ENCODE measurements at regions not wholly inside any gene's neighbourhood (a gene's known extent, or its start where the extent isn't known, plus 50 kb on each side); places are given as distances from the start of the nearest gene placed in this dataset.

- H3K27me3 ChIP-seq (ENCODE audit: control insufficient read depth, insufficient read depth, low read length): no peaks in the 10 kb centered on the region
- no peak overlapping the region for H3K27ac ChIP-seq (ENCODE audit: low read depth in 2 of 2, low read length in 2 of 2)
- no peak overlapping the region for H3K9ac ChIP-seq (ENCODE audit: low read length in 3 of 3)
- DNase-seq (no peak), FAIRE-seq (no peak)
- no peaks in the 10 kb centered on the region for H3K9me3 ChIP-seq (ENCODE audit: control insufficient read depth in 2 of 3, insufficient read depth in 1 of 3, low read length in 3 of 3)
- H3K4me1 ChIP-seq (ENCODE audit: control insufficient read depth in 2 of 3, insufficient read depth in 2 of 3, low read depth in 1 of 3, low read length in 3 of 3): no peaks in the 10 kb centered on the region
- intact Hi-C loops (cut with DNase I): no loop called here
- H3K36me3 ChIP-seq (ENCODE audit: control insufficient read depth in 2 of 3, insufficient read depth in 3 of 3, low read length in 3 of 3): no peaks in the 10 kb centered on the region
- TF ChIP-seq CTCF (IDR thresholded peaks at IDR 0.05; ENCODE audit: borderline replicate concordance, extremely low read depth, insufficient read depth): no peak
- H3K4me3 ChIP-seq (ENCODE audit: low read length in 3 of 3): no peak overlapping the region
These were observed 630.2 kb downstream of the ARAP2 start for GRCh38 chr4:35614120-35614519.

- DNase-seq (no peak), FAIRE-seq (no peak)
- no peaks in the 10 kb centered on the region for H3K27me3 ChIP-seq (ENCODE audit: control insufficient read depth, insufficient read depth, low read length)
- no peaks in the 10 kb centered on the region for H3K9me3 ChIP-seq (ENCODE audit: control insufficient read depth in 2 of 3, insufficient read depth in 1 of 3, low read length in 3 of 3)
- H3K27ac ChIP-seq (ENCODE audit: low read depth in 2 of 2, low read length in 2 of 2): no peak overlapping the region
- no peak overlapping the region for H3K4me3 ChIP-seq (ENCODE audit: low read length in 3 of 3)
- intact Hi-C loops (cut with DNase I): no loop called here
- no peak overlapping the region for H3K9ac ChIP-seq (ENCODE audit: low read length in 3 of 3)
- H3K36me3 ChIP-seq (ENCODE audit: control insufficient read depth in 2 of 3, insufficient read depth in 3 of 3, low read length in 3 of 3): no peaks in the 10 kb centered on the region
- no peak for TF ChIP-seq CTCF (IDR thresholded peaks at IDR 0.05; ENCODE audit: borderline replicate concordance, extremely low read depth, insufficient read depth)
- no peaks in the 10 kb centered on the region for H3K4me1 ChIP-seq (ENCODE audit: control insufficient read depth in 2 of 3, insufficient read depth in 2 of 3, low read depth in 1 of 3, low read length in 3 of 3)
These were observed 604.4 kb downstream of the ARAP2 start for GRCh38 chr4:35639929-35640328.

- DNase-seq: no peak
- no peak overlapping the region for H3K9ac ChIP-seq (ENCODE audit: low read length in 3 of 3)
- no peaks in the 10 kb centered on the region for H3K9me3 ChIP-seq (ENCODE audit: control insufficient read depth in 2 of 3, insufficient read depth in 1 of 3, low read length in 3 of 3)
- no peak for TF ChIP-seq CTCF (IDR thresholded peaks at IDR 0.05; ENCODE audit: borderline replicate concordance, extremely low read depth, insufficient read depth)
- H3K4me3 ChIP-seq (ENCODE audit: low read length in 3 of 3): no peak overlapping the region
- H3K36me3 ChIP-seq (ENCODE audit: control insufficient read depth in 2 of 3, insufficient read depth in 3 of 3, low read length in 3 of 3): no peaks in the 10 kb centered on the region
- no peak overlapping the region for H3K27ac ChIP-seq (ENCODE audit: low read depth in 2 of 2, low read length in 2 of 2)
- FAIRE-seq: no peak
- H3K27me3 ChIP-seq (ENCODE audit: control insufficient read depth, insufficient read depth, low read length): no peaks in the 10 kb centered on the region
- intact Hi-C loops (cut with DNase I): no loop called here
- H3K4me1 ChIP-seq (ENCODE audit: control insufficient read depth in 2 of 3, insufficient read depth in 2 of 3, low read depth in 1 of 3, low read length in 3 of 3): no peaks in the 10 kb centered on the region
These were observed 600.7 kb downstream of the ARAP2 start for GRCh38 chr4:35643661-35644060.

- DNase-seq (no peak), FAIRE-seq (no peak)
- Histone ChIP-seq H3K4me3 (ENCODE audit: low read length in 3 of 3) (no peak overlapping the region), H3K4me1 (ENCODE audit: control insufficient read depth in 2 of 3, insufficient read depth in 2 of 3, low read depth in 1 of 3, low read length in 3 of 3) (no peaks in the 10 kb centered on the region), H3K36me3 (ENCODE audit: control insufficient read depth in 2 of 3, insufficient read depth in 3 of 3, low read length in 3 of 3) (no peaks in the 10 kb centered on the region), H3K27me3 (ENCODE audit: control insufficient read depth, insufficient read depth, low read length) (no peaks in the 10 kb centered on the region), H3K27ac (ENCODE audit: low read depth in 2 of 2, low read length in 2 of 2) (no peak overlapping the region), H3K9ac (ENCODE audit: low read length in 3 of 3) (no peak overlapping the region), H3K9me3 (ENCODE audit: control insufficient read depth in 2 of 3, insufficient read depth in 1 of 3, low read length in 3 of 3) (no peaks in the 10 kb centered on the region)
- intact Hi-C loops (cut with DNase I): no loop called here
- TF ChIP-seq CTCF (IDR thresholded peaks at IDR 0.05; ENCODE audit: borderline replicate concordance, extremely low read depth, insufficient read depth): no peak
These were observed 599.7 kb downstream of the ARAP2 start for GRCh38 chr4:35644591-35644990.

Measured in kidney (tissue), 13 donors.